ENCODE measurements at regions not wholly inside any gene's neighbourhood (a gene's known extent, or its start where the extent isn't known, plus 50 kb on each side); places are given as distances from the start of the nearest gene placed in this dataset.

DNA sequence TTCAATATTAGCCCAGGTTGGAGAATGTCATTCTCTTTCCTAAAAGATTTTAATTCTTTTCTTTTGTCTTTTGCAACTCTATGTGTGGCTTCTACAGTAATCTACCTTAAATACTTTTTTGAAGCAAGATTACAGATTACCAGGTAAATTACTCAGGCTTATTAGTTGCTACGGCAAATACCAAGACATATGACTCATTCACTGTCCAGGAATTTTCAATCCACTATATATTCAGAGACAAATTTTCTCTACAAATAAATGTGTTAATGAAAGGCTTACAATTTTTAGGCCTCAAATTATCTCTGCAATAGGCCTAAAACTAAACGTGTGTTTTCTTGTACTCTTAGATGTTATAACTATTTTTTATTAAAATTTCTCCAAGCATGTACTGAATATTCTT lies 631.3 kb downstream of the DIAPH3 start:
- TF ChIP-seq, protein P1, sequence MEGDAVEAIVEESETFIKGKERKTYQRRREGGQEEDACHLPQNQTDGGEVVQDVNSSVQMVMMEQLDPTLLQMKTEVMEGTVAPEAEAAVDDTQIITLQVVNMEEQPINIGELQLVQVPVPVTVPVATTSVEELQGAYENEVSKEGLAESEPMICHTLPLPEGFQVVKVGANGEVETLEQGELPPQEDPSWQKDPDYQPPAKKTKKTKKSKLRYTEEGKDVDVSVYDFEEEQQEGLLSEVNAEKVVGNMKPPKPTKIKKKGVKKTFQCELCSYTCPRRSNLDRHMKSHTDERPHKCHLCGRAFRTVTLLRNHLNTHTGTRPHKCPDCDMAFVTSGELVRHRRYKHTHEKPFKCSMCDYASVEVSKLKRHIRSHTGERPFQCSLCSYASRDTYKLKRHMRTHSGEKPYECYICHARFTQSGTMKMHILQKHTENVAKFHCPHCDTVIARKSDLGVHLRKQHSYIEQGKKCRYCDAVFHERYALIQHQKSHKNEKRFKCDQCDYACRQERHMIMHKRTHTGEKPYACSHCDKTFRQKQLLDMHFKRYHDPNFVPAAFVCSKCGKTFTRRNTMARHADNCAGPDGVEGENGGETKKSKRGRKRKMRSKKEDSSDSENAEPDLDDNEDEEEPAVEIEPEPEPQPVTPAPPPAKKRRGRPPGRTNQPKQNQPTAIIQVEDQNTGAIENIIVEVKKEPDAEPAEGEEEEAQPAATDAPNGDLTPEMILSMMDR (conservative IDR thresholded peaks at IDR 0.05; ENCODE audit: low read length), result no peak
- TF ChIP-seq EZH2phosphoT487 (IDR thresholded peaks at IDR 0.05; ENCODE audit: borderline replicate concordance), result no peak
